Esophagus muscularis mucosa (tissue), 3 donors: ENCODE measurements at regions not wholly inside any gene's neighbourhood (a gene's known extent, or its start where the extent isn't known, plus 50 kb on each side); places are given as distances from the start of the nearest gene placed in this dataset.

Experiments
- POLR2AphosphoS5 ChIP-seq, 2 donors: sonication (generic); formaldehyde crosslinking; IDR thresholded peaks; one replicate each; pipeline ENCODE4 v1.6.1; 2017; ENCODE audit warnings: antibody characterized with exemption in 2 of 2
- TF ChIP-seq, protein P1 (sequence below), 3 experiments: fragments of 200-600 bp in 2 of 3; fragments of 450-650 bp in 1 of 3; sonication (generic) in 2 of 3; IDR thresholded peaks; one replicate each; pipeline ENCODE4 v1.5.1; 2017 to 2019; ENCODE audit warnings: antibody characterized with exemption in 3 of 3, mild to moderate bottlenecking in 2 of 3, moderate library complexity in 1 of 3

DNA sequence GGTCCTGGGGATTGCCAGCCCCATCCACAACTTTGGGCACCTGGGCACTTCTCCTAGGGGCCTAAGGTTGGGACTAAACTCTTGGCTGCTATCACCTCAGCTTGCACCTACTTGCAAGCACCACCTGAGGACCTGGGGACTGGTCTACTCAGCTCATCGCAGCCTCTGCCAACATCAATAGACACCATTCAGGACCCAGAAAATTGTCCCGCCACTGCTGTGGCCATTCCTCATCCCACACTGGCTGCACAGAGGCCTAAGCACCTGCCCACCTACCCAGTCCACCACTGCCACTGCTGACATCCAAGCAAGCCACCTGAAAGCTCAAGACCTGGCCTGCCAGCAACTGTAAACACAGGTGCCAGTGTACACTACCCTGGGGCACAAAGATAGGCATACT is 234.1 kb downstream of the STK31 start:
- TF ChIP-seq POLR2AphosphoS5 (IDR thresholded peaks at IDR 0.05) = no peak
- TF ChIP-seq, protein P1, sequence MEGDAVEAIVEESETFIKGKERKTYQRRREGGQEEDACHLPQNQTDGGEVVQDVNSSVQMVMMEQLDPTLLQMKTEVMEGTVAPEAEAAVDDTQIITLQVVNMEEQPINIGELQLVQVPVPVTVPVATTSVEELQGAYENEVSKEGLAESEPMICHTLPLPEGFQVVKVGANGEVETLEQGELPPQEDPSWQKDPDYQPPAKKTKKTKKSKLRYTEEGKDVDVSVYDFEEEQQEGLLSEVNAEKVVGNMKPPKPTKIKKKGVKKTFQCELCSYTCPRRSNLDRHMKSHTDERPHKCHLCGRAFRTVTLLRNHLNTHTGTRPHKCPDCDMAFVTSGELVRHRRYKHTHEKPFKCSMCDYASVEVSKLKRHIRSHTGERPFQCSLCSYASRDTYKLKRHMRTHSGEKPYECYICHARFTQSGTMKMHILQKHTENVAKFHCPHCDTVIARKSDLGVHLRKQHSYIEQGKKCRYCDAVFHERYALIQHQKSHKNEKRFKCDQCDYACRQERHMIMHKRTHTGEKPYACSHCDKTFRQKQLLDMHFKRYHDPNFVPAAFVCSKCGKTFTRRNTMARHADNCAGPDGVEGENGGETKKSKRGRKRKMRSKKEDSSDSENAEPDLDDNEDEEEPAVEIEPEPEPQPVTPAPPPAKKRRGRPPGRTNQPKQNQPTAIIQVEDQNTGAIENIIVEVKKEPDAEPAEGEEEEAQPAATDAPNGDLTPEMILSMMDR (IDR thresholded peaks at IDR 0.05) = no peak
